SW480 (cell line): ENCODE measurements at regions not wholly inside any gene's neighbourhood (a gene's known extent, or its start where the extent isn't known, plus 50 kb on each side); places are given as distances from the start of the nearest gene placed in this dataset.

Experiments
- DNase-seq: peaks from one replicate; pipeline ENCODE4 v3.0.0-alpha.2; 2016; ENCODE audit warnings: low spot score

GRCh38 chr11:32039149-32039548, 51.7 kb upstream of the RCN1 start:
- DNase-seq = no peak

- DNase-seq = no peak
Measured at GRCh38 chr11:32034680-32035079, 56.2 kb upstream of the RCN1 start.

- no peak for DNase-seq
Measured at GRCh38 chr11:32034149-32034548, 56.7 kb upstream of the RCN1 start.

GRCh38 chr11:32033491-32033890, 57.4 kb upstream of the RCN1 start:
- no peak for DNase-seq

- DNase-seq = no peak
Measured at GRCh38 chr11:32033067-32033466, 57.8 kb upstream of the RCN1 start.

GRCh38 chr11:32032478-32032877, 58.4 kb upstream of the RCN1 start:
- DNase-seq = no peak

- DNase-seq = no peak
Measured at GRCh38 chr11:32032052-32032451, 58.8 kb upstream of the RCN1 start.

GRCh38 chr11:32030875-32031503, 59.9 kb upstream of the RCN1 start:
- DNase-seq = no peak

GRCh38 chr11:32029721-32030120, 61.2 kb upstream of the RCN1 start:
- no peak for DNase-seq

- DNase-seq = no peak
Measured at GRCh38 chr11:32028201-32028600, 62.7 kb upstream of the RCN1 start.

GRCh38 chr11:32026766-32027165, 64.1 kb upstream of the RCN1 start:
- no peak for DNase-seq

- no peak for DNase-seq
Measured at GRCh38 chr11:32024948-32025347, 65.9 kb upstream of the RCN1 start.

- DNase-seq = no peak
Measured at GRCh38 chr11:32023370-32024305, 67.2 kb upstream of the RCN1 start.

GRCh38 chr11:32018672-32019071, 72.2 kb upstream of the RCN1 start:
- no peak for DNase-seq

- DNase-seq = no peak
Measured at GRCh38 chr11:32016111-32016510, 74.8 kb upstream of the RCN1 start.

GRCh38 chr11:32015427-32015826, 75.4 kb upstream of the RCN1 start:
- DNase-seq = peak; percentile 58

- no peak for DNase-seq
Measured at GRCh38 chr11:32013603-32014002, 77.3 kb upstream of the RCN1 start.

- no peak for DNase-seq
Measured at GRCh38 chr11:32012049-32012448, 78.8 kb upstream of the RCN1 start.

GRCh38 chr11:32008880-32009551, 81.9 kb upstream of the RCN1 start:
- no peak for DNase-seq

- peak; percentile 33 for DNase-seq
Measured at GRCh38 chr11:32006799-32007388, 84.0 kb upstream of the RCN1 start.

- peak; percentile 39 for DNase-seq
Measured at GRCh38 chr11:32005786-32006416, 85.0 kb upstream of the RCN1 start.

GRCh38 chr11:32003335-32003734, 87.5 kb upstream of the RCN1 start:
- no peak for DNase-seq
